Adrenal gland (tissue), 9 donors: ENCODE measurements at regions not wholly inside any gene's neighbourhood (a gene's known extent, or its start where the extent isn't known, plus 50 kb on each side); places are given as distances from the start of the nearest gene placed in this dataset.
"Not testable (repeated sequence)": the region's sequence is repeated elsewhere in the genome, so short reads cannot be mapped to it uniquely, and the experiment has no call there.

Experiments used
- DNase-seq, 7 donors: peaks; one replicate each; pipeline ENCODE4 v3.0.0-alpha.2; 2019 to 2020
- H3K27ac ChIP-seq, 5 donors: fragments of 200-600 bp; sonication (generic) in 4 of 5; 1 replicate in 3 of 5; 2 replicates in 2 of 5; pipeline versions ENCODE4 v1.5.1 to v1.8.0; 2016 to 2020; ENCODE audit warnings: mild to moderate bottlenecking in 1 of 5
- H3K27me3 ChIP-seq: fragments of 200-600 bp; 2 replicates; pipeline ENCODE4 v1.8.0; 2021
- H3K36me3 ChIP-seq, 2 donors: fragments of 200-600 bp; replicated peaks in 1 of 2; 1 replicate in 1 of 2; 2 replicates in 1 of 2; pipeline versions ENCODE4 v1.5.1 to v1.8.0; 2018 to 2022
- H3K4me1 ChIP-seq, 2 donors: fragments of 200-600 bp; replicated peaks in 1 of 2; 1 replicate in 1 of 2; 2 replicates in 1 of 2; pipeline versions ENCODE4 v1.5.1 to v1.8.0; 2018 to 2021
- H3K4me3 ChIP-seq, 4 donors: fragments of 200-600 bp; sonication (generic) in 3 of 4; one replicate each; pipeline ENCODE4 v1.5.1; 2016 to 2018
- H3K9me3 ChIP-seq, 3 donors: fragments of 200-600 bp; sonication (generic) in 1 of 3; replicated peaks in 1 of 3; 1 replicate in 2 of 3; 2 replicates in 1 of 3; pipeline versions ENCODE4 v1.5.1 to v1.8.0; 2016 to 2021
- POLR2A ChIP-seq, 2 donors: fragments of 450-650 bp; IDR thresholded peaks; one replicate each; pipeline ENCODE4 v1.6.1; 2017; ENCODE audit warnings: antibody characterized with exemption in 2 of 2, mild to moderate bottlenecking in 2 of 2, moderate library complexity in 1 of 2
- WGBS, 4 donors: extraction: QIAGEN DNeasy Blood & Tissue Kit in 2 of 4; methylation state at CpG; one replicate each; pipeline versions ENCODE4 v1.1.5 to v1.1.7; 2013 to 2017; 5-methylcytosine and 5-hydroxymethylcytosine counted together
- intact Hi-C, 2 donors: fragments of 100-400 bp; cut with DNase I; formaldehyde crosslinking; loops; one replicate each; pipeline versions ENCODE4 v1.14.1 to v1.15.0; 2022 to 2023
- TF ChIP-seq, protein P1 (sequence below), 6 experiments: fragments of 450-650 bp in 4 of 6; fragments of 200-600 bp in 2 of 6; sonication (generic) in 1 of 6; IDR thresholded peaks; 1 replicate in 5 of 6; 2 replicates in 1 of 6; pipeline versions ENCODE4 v1.5.1 to v1.8.0; 2016 to 2021; ENCODE audit warnings: antibody characterized with exemption in 6 of 6, mild to moderate bottlenecking in 2 of 6, moderate library complexity in 1 of 6
- donor health status: healthy with polysubstance abuse.
- donor health status: Bipolar disorder and iron deficiency.
- donor health status: DM: yes; HTN: yes; CAD: no.
- donor health status: DM: no; HTN: no; CAD: no.
- donor health status: DM: no; HTN: no; CAD: no.

DNA sequence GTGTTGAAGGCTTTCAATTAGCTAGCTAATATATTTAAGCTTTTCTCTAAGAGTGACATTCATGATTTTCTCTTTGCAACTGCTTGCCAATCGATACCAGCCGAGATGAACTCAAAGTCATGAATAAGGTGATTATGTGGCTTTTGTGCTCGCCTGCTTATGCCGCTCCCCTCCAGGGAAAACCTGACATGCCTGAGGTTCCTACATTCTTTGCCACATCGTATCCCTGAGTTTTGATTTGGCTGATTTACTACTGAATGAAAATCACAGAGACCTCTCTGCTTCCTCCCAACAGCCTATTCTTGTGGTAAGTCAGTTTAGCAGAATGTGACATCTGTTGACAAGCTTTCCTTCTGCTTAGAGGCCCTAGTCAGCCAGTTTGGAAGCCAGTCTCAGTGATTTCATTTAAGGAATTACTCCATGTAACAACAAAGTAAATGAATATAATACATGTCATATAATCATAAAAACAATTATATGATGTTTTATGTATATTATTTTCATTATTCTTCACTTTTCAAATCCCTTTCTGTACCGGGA is 513.4 kb downstream of the CSNK1G3 start:
- DNase-seq = no peak
- intact Hi-C loops = no loop called here
- peaks cover 0 to 3% (median 0%) of the 10 kb centered on the region in 3 donors for H3K9me3 ChIP-seq
- H3K4me3 ChIP-seq = no peak overlapping the region
- TF ChIP-seq POLR2A (IDR thresholded peaks at IDR 0.05) = no peak
- TF ChIP-seq, protein P1, sequence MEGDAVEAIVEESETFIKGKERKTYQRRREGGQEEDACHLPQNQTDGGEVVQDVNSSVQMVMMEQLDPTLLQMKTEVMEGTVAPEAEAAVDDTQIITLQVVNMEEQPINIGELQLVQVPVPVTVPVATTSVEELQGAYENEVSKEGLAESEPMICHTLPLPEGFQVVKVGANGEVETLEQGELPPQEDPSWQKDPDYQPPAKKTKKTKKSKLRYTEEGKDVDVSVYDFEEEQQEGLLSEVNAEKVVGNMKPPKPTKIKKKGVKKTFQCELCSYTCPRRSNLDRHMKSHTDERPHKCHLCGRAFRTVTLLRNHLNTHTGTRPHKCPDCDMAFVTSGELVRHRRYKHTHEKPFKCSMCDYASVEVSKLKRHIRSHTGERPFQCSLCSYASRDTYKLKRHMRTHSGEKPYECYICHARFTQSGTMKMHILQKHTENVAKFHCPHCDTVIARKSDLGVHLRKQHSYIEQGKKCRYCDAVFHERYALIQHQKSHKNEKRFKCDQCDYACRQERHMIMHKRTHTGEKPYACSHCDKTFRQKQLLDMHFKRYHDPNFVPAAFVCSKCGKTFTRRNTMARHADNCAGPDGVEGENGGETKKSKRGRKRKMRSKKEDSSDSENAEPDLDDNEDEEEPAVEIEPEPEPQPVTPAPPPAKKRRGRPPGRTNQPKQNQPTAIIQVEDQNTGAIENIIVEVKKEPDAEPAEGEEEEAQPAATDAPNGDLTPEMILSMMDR (IDR thresholded peaks at IDR 0.05) = no peak
- no peak overlapping the region for H3K27ac ChIP-seq
- H3K36me3 ChIP-seq = no peaks in the 10 kb centered on the region
- H3K27me3 ChIP-seq = no peaks in the 10 kb centered on the region
- 80 to 86% (median 83%) methylated on average over 6 of the region's 6 CpGs for WGBS, 4 donors
- H3K4me1 ChIP-seq = no peaks in the 10 kb centered on the region

DNA sequence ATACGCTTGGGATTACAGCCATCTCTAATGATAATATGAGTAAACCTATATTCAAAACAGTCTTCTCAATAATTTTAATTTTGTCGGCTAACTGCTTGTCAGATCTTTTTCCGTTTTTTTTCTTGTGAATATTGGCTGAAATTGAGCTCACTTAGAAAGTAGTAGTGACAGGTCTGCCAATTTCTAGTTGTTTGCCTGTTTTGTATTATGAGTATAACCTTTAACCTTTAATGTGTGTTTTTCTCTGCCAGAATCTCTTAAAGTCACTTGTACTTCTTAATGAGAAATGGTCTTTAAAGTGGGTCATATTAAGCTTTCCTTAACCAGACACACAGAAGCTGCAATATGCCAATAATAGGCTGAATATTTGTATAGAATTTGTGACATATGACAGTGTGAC is 511.0 kb downstream of the CSNK1G3 start:
- Histone ChIP-seq H3K36me3 (no peaks in the 10 kb centered on the region), H3K9me3 (peaks cover 0 to 3% (median 0%) of the 10 kb centered on the region in 3 donors), H3K27ac (no peak overlapping the region), H3K4me3 (no peak overlapping the region), H3K4me1 (no peaks in the 10 kb centered on the region), H3K27me3 (no peaks in the 10 kb centered on the region)
- no peak for DNase-seq
- intact Hi-C loops = no loop called here
- WGBS, 4 donors = 85 to 93% (median 87%) methylated on average over 3 of the region's 3 CpGs
- no peak for TF ChIP-seq POLR2A (IDR thresholded peaks at IDR 0.05)
- TF ChIP-seq, protein P1 (IDR thresholded peaks at IDR 0.05) = no peak

- WGBS, 4 donors = 97 to 100% (median 98%) methylated on average over 1 of the region's 1 CpG
- Histone ChIP-seq H3K4me1 (no peaks in the 10 kb centered on the region), H3K36me3 (no peaks in the 10 kb centered on the region), H3K27ac (no peak overlapping the region), H3K4me3 (no peak overlapping the region), H3K9me3 (peaks cover 0 to 3% (median 0%) of the 10 kb centered on the region in 3 donors), H3K27me3 (no peaks in the 10 kb centered on the region)
- intact Hi-C loops = no loop called here
- no peak for TF ChIP-seq POLR2A (IDR thresholded peaks at IDR 0.05)
- TF ChIP-seq, protein P1 (IDR thresholded peaks at IDR 0.05) = no peak
- no peak for DNase-seq
Observed at GRCh38 chr5:124021776-124022175, 509.8 kb downstream of the CSNK1G3 start.

DNA sequence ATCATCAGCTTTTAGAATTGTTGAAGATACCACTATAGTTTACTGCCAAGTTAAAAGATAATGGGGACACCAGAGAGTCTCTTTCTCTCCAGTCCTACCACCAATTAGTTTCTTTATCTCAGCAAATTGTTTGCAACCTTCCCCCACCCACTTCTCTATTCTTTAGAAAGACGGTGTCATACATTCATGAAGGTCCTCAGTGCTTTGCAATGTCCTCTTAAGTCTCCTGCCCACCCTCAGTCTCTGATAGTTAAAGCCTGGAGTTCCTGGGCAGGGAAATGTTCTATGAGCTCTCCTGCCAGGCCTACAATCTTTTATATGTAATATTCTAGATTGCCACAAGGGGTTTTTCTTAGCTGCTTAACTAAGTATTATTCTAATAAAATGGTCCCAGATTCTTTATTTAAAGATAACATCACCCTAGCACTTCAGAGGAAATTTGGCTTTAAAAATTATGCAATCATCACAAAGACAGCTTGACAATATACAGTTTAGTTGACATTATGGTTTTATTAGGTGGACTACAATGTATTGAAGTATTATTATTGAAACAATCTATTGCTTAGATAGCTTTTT is 509.2 kb downstream of the CSNK1G3 start:
- intact Hi-C loops = no loop called here
- 82 to 92% (median 90%) methylated on average over 1 of the region's 1 CpG for WGBS, 4 donors
- H3K27me3 ChIP-seq = no peaks in the 10 kb centered on the region

GRCh38 chr5:124017321-124017720 is 505.3 kb downstream of the CSNK1G3 start:
- intact Hi-C loops, H3K4me1 ChIP-seq, H3K27ac ChIP-seq, DNase-seq, H3K27me3 ChIP-seq, H3K4me3 ChIP-seq, H3K36me3 ChIP-seq, H3K9me3 ChIP-seq: not testable (repeated sequence)
- 72 to 81% (median 75%) methylated on average over 3 of the region's 5 CpGs for WGBS, 4 donors

More for the DNA sequence above, 509.2 kb downstream of the CSNK1G3 start:
- TF ChIP-seq, protein P1 (IDR thresholded peaks at IDR 0.05) = no peak
- no peak for TF ChIP-seq POLR2A (IDR thresholded peaks at IDR 0.05)
- H3K36me3 ChIP-seq = no peaks in the 10 kb centered on the region
- H3K4me3 ChIP-seq = no peak overlapping the region
- H3K9me3 ChIP-seq = peaks cover 0 to 3% (median 0%) of the 10 kb centered on the region in 3 donors
- H3K27ac ChIP-seq = no peak overlapping the region
- H3K4me1 ChIP-seq = no peaks in the 10 kb centered on the region
- DNase-seq = no peak
